RWPE1 (cell line): ENCODE measurements at regions not wholly inside any gene's neighbourhood (a gene's known extent, or its start where the extent isn't known, plus 50 kb on each side); places are given as distances from the start of the nearest gene placed in this dataset.

Experiments used
- CTCF ChIA-PET: fragments of 350-600 bp; sonication (Branson Sonifier 250); formaldehyde crosslinking; extraction: SDS; loops from one replicate; lab custom pipeline; 2021; lab: Yijun Ruan, JAX
- POLR2A ChIA-PET: fragments of 400-600 bp; formaldehyde crosslinking; extraction: SDS; loops from one replicate; lab custom pipeline; 2020; ENCODE audit warnings: antibody characterized with exemption; ENCODE audit not compliant: low non-redundant PET; lab: Yijun Ruan, JAX
- DNase-seq: peaks from one replicate; pipeline ENCODE4 v3.0.0; 2012; ENCODE audit warnings: low spot score
- H3K27ac ChIP-seq: fragments of 450-650 bp; 2 replicates; pipeline ENCODE4 v1.5.1; 2017
- CTCF ChIP-seq: fragments of 450-650 bp; conservative IDR thresholded peaks from 2 replicates; pipeline ENCODE4 v1.5.1; 2017; ENCODE audit warnings: low read depth, mild to moderate bottlenecking

GRCh38 chr4:85147481-85148076 is 181.1 kb upstream of the WDFY3 start:
- no peak overlapping the region for H3K27ac ChIP-seq
- POLR2A ChIA-PET = no interaction called here
- CTCF ChIA-PET = interaction anchor here (0.5 to 2.5 kb wide), 6 partner anchors 61 to 600 kb away, joined by 3 to 9 read pairs (median 4); no protein-coding TSS in a partner anchor
- peak; percentile 63 for TF ChIP-seq CTCF
- peak; percentile 36 for DNase-seq

- ChIA-PET POLR2A (no interaction called here), CTCF (interaction anchor here (0.6 to 2.5 kb wide), 2 partner anchors 226 to 598 kb away, joined by 4 to 9 read pairs; no protein-coding TSS in a partner anchor)
- TF ChIP-seq CTCF = no peak
- peak; percentile 5 for DNase-seq
- no peak overlapping the region for H3K27ac ChIP-seq
Observed at GRCh38 chr4:85149676-85150075, 183.2 kb upstream of the WDFY3 start.

GRCh38 chr4:85151371-85151770 is 184.9 kb upstream of the WDFY3 start:
- CTCF ChIA-PET = interaction anchor here (1.5 kb wide), 1 partner anchor 316 kb away, joined by 3 read pairs; no protein-coding TSS in a partner anchor
- no peak for DNase-seq
- POLR2A ChIA-PET = no interaction called here
- H3K27ac ChIP-seq = no peak overlapping the region
- no peak for TF ChIP-seq CTCF

GRCh38 chr4:85151786-85152185 is 185.3 kb upstream of the WDFY3 start:
- POLR2A ChIA-PET = no interaction called here
- no peak for DNase-seq
- CTCF ChIA-PET = interaction anchor here (1.5 kb wide), 1 partner anchor 315 kb away, joined by 3 read pairs; no protein-coding TSS in a partner anchor
- H3K27ac ChIP-seq = no peak overlapping the region
- TF ChIP-seq CTCF = no peak

GRCh38 chr4:85152480-85152879 is 186.0 kb upstream of the WDFY3 start:
- ChIA-PET POLR2A (no interaction called here), CTCF (interaction anchor here (0.6 to 1.5 kb wide), 2 partner anchors 315 to 713 kb away, joined by 3 read pairs; no protein-coding TSS in a partner anchor)
- no peak for TF ChIP-seq CTCF
- DNase-seq = no peak
- no peak overlapping the region for H3K27ac ChIP-seq

GRCh38 chr4:85153221-85153620 is 186.7 kb upstream of the WDFY3 start:
- ChIA-PET POLR2A (no interaction called here), CTCF (no interaction called here)
- no peak for TF ChIP-seq CTCF
- DNase-seq = no peak
- H3K27ac ChIP-seq = no peak overlapping the region
